A549 (cell line): ENCODE measurements at regions not wholly inside any gene's neighbourhood (a gene's known extent, or its start where the extent isn't known, plus 50 kb on each side); places are given as distances from the start of the nearest gene placed in this dataset.

Experiments used
- ATAC-seq, 2 experiments: fragments of 200-7000 bp in 1 of 2; fragments of >200 bp in 1 of 2; cut with Nextera tagmentation in 1 of 2; cut with Tn5 transposase in 1 of 2; 3 replicates each; pipeline versions ENCODE4 v1.8.0 to v1.9.1; 2018 to 2020; ENCODE audit warnings: mild to moderate bottlenecking in 1 of 2, moderate library complexity in 1 of 2
- CTCF ChIA-PET: fragments of 300-600 bp; sonication (Branson Sonifier 250); formaldehyde crosslinking; extraction: SDS; loops from one replicate; lab custom pipeline; 2021; ENCODE audit warnings: antibody characterized with exemption, inconsistent platforms; lab: Yijun Ruan, JAX
- POLR2A ChIA-PET: fragments of 350-600 bp; formaldehyde crosslinking; extraction: SDS; loops from one replicate; lab custom pipeline; 2021; ENCODE audit warnings: antibody characterized with exemption, inconsistent platforms; lab: Yijun Ruan, JAX
- DNase-seq, 2 experiments: peaks; one replicate each; pipeline versions ENCODE4 v3.0.0 to v3.0.0-alpha.2; 2011 to 2016; ENCODE audit warnings: low read depth in 1 of 2, low spot score in 1 of 2
- FAIRE-seq: peaks from 2 replicates; lab custom pipeline; 2011; peaks lifted over from hg19 to GRCh38; lab: Jason Lieb, UNC
- H3K27ac ChIP-seq, 2 experiments: fragments of >200 bp; sonication (Bioruptor Twin); formaldehyde crosslinking; 3 replicates each; pipeline ENCODE4 v1.5.1; 2016 to 2017
- H3K4me1 ChIP-seq: fragments of >200 bp; sonication (Bioruptor Twin); formaldehyde crosslinking; 3 replicates; pipeline ENCODE4 v1.6.1; 2016
- H3K4me2 ChIP-seq: fragments of >200 bp; sonication (Bioruptor Twin); formaldehyde crosslinking; 3 replicates; pipeline ENCODE4 v1.6.1; 2016
- H3K4me3 ChIP-seq: fragments of >200 bp; sonication (Bioruptor Twin); formaldehyde crosslinking; 3 replicates; pipeline ENCODE4 v1.5.1; 2016
- H3K9me3 ChIP-seq: fragments of >200 bp; sonication (Bioruptor Twin); formaldehyde crosslinking; 3 replicates; pipeline ENCODE4 v1.6.1; 2016
- BCL3 ChIP-seq: fragments of >200 bp; sonication (Bioruptor Twin); formaldehyde crosslinking; IDR thresholded peaks from 3 replicates; pipeline ENCODE4 v1.6.1; 2016
- CBX2 ChIP-seq: fragments of 200-600 bp; sonication (generic); IDR thresholded peaks from 2 replicates; pipeline ENCODE4 v1.6.1; 2016; ENCODE audit warnings: low read depth, mild to moderate bottlenecking, borderline replicate concordance
- CBX8 ChIP-seq: fragments of 200-600 bp; sonication (generic); IDR thresholded peaks from 2 replicates; pipeline ENCODE4 v1.6.1; 2016
- CHD4 ChIP-seq: fragments of 200-600 bp; sonication (generic); IDR thresholded peaks from 2 replicates; pipeline ENCODE4 v1.6.1; 2016; ENCODE audit warnings: antibody characterized with exemption, mild to moderate bottlenecking, borderline replicate concordance
- CTCF ChIP-seq: fragments of >200 bp; sonication (Bioruptor Twin); formaldehyde crosslinking; IDR thresholded peaks from 3 replicates; pipeline ENCODE4 v1.5.1; 2016
- E2F6 ChIP-seq: IDR thresholded peaks from 2 replicates; pipeline ENCODE4 v1.6.1; 2012; ENCODE audit warnings: low read depth, borderline replicate concordance
- EHF ChIP-seq: fragments of 250-450 bp; sonication (Bioruptor Pico); IDR thresholded peaks from 2 replicates; pipeline ENCODE4 v1.5.0; 2020; ENCODE audit warnings: mild to moderate bottlenecking
- EHMT2 ChIP-seq: fragments of 200-600 bp; sonication (generic); IDR thresholded peaks from 2 replicates; pipeline ENCODE4 v1.6.1; 2016; ENCODE audit warnings: antibody characterized with exemption, low read depth, mild to moderate bottlenecking, moderate library complexity
- ELK1 ChIP-seq: fragments of 150-350 bp; IDR thresholded peaks from 2 replicates; pipeline ENCODE4 v1.6.1; 2014; ENCODE audit warnings: low read depth, mild to moderate bottlenecking, low read length
- ESRRA ChIP-seq: fragments of 150-350 bp; IDR thresholded peaks from 2 replicates; pipeline ENCODE4 v1.6.1; 2014; ENCODE audit warnings: mild to moderate bottlenecking, low read length, borderline replicate concordance
- FOSL2 ChIP-seq, 2 experiments: fragments of 450-650 bp in 1 of 2; fragments of >200 bp in 1 of 2; sonication (Bioruptor Twin) in 1 of 2; formaldehyde crosslinking; IDR thresholded peaks; 2 replicates each; pipeline versions ENCODE4 v1.5.0 to v1.6.1; 2016 to 2020; ENCODE audit warnings: mild to moderate bottlenecking in 1 of 2, moderate library complexity in 1 of 2
- FOXS1 ChIP-seq: fragments of 250-450 bp; sonication (Bioruptor Pico); IDR thresholded peaks from 2 replicates; pipeline ENCODE4 v1.5.0; 2020; ENCODE audit warnings: mild to moderate bottlenecking, moderate library complexity
- HOXB13 ChIP-seq: fragments of 250-450 bp; sonication (Bioruptor Pico); IDR thresholded peaks from 2 replicates; pipeline ENCODE4 v1.5.0; 2020; ENCODE audit warnings: low read depth, mild to moderate bottlenecking, moderate library complexity
- HOXB5 ChIP-seq: fragments of 250-450 bp; sonication (Bioruptor Pico); IDR thresholded peaks from 2 replicates; pipeline ENCODE4 v1.5.0; 2020; ENCODE audit warnings: mild to moderate bottlenecking, moderate library complexity
- JUNB ChIP-seq: fragments of >200 bp; sonication (Bioruptor Twin); formaldehyde crosslinking; IDR thresholded peaks from 2 replicates; pipeline ENCODE4 v1.6.1; 2016
- KDM1A ChIP-seq: fragments of 200-600 bp; sonication (generic); IDR thresholded peaks from 2 replicates; pipeline ENCODE4 v1.6.1; 2016; ENCODE audit warnings: low read depth, mild to moderate bottlenecking
- MAX ChIP-seq: IDR thresholded peaks from 2 replicates; pipeline ENCODE4 v1.6.1; 2012
- NFE2L2 ChIP-seq: fragments of 150-350 bp; conservative IDR thresholded peaks from 2 replicates; pipeline ENCODE4 v1.6.1; 2014; ENCODE audit warnings: low read length
- NR3C1 ChIP-seq: fragments of >200 bp; sonication (Bioruptor Twin); formaldehyde crosslinking; IDR thresholded peaks from 3 replicates; pipeline ENCODE4 v1.6.1; 2017
- PBX3 ChIP-seq: IDR thresholded peaks from 2 replicates; pipeline ENCODE4 v1.6.1; 2012
- POLR2A ChIP-seq: IDR thresholded peaks from 2 replicates; pipeline ENCODE4 v1.6.1; 2012; ENCODE audit warnings: mild to moderate bottlenecking, low read length
- RNF2 ChIP-seq: fragments of 200-600 bp; sonication (generic); IDR thresholded peaks from 2 replicates; pipeline ENCODE4 v1.6.1; 2016; ENCODE audit warnings: low read depth, mild to moderate bottlenecking, antibody characterized with exemption, moderate library complexity, borderline replicate concordance
- SREBF2 ChIP-seq: fragments of 450-650 bp; IDR thresholded peaks from 2 replicates; pipeline ENCODE4 v1.6.1; 2014; ENCODE audit warnings: mild to moderate bottlenecking, moderate library complexity
- TFCP2L1 ChIP-seq: fragments of 250-450 bp; sonication (Bioruptor Pico); IDR thresholded peaks from 2 replicates; pipeline ENCODE4 v1.5.0; 2021; ENCODE audit warnings: mild to moderate bottlenecking
- WGBS: methylation state at CpG from one replicate; pipeline ENCODE4 v1.1.6; 2017; ENCODE audit errors: missing lambda C conversion rate; 5-methylcytosine and 5-hydroxymethylcytosine counted together

- no peak for TF ChIP-seq HOXB5 (CRISPR knock-in tag)
- no peak for TF ChIP-seq KDM1A
- no peak for TF ChIP-seq TFCP2L1 (CRISPR knock-in tag)
- TF ChIP-seq E2F6 = no peak
- no peak for TF ChIP-seq NR3C1
- TF ChIP-seq FOXS1 (CRISPR knock-in tag) = no peak
- no peak for TF ChIP-seq ESRRA
- TF ChIP-seq EHF (CRISPR knock-in tag) = no peak
- no peak for TF ChIP-seq PBX3
- no peak for TF ChIP-seq ELK1
- TF ChIP-seq SREBF2 = no peak
- no peak for TF ChIP-seq EHMT2
- TF ChIP-seq CBX2 = no peak
- H3K4me1 ChIP-seq = no peaks in the 10 kb centered on the region
- H3K9me3 ChIP-seq = no peaks in the 10 kb centered on the region; the same call in 2 of the 3 replicates
- H3K27ac ChIP-seq = no peak overlapping the region
- DNase-seq (no peak), FAIRE-seq (no peak), ATAC-seq (no peak)
- H3K4me3 ChIP-seq = no peak overlapping the region
- H3K4me2 ChIP-seq = no peak overlapping the region
- 12% methylated on average over 10 of the region's 10 CpGs for WGBS
- POLR2A ChIA-PET = no interaction called here
- CTCF ChIA-PET = no interaction called here
These were observed 250.2 kb upstream of the GAS1 start for GRCh38 chr9:87197349-87198130.

GRCh38 chr9:87198716-87199115 is 251.4 kb upstream of the GAS1 start:
- no peak overlapping the region for H3K4me2 ChIP-seq
- ATAC-seq = no peak
- POLR2A ChIA-PET = no interaction called here
- FAIRE-seq = no peak
- CTCF ChIA-PET = no interaction called here
- no peaks in the 10 kb centered on the region; the same call in 2 of the 3 replicates for H3K9me3 ChIP-seq
- no peak overlapping the region for H3K27ac ChIP-seq
- TF ChIP-seq POLR2A (no peak), E2F6 (no peak)
- no peak for DNase-seq
- H3K4me1 ChIP-seq = no peaks in the 10 kb centered on the region
- WGBS = 2% methylated on average over 3 of the region's 3 CpGs
- H3K4me3 ChIP-seq = no peak overlapping the region

- ATAC-seq (no peak), DNase-seq (no peak), FAIRE-seq (no peak)
- no peaks in the 10 kb centered on the region; the same call in 2 of the 3 replicates for H3K9me3 ChIP-seq
- no peak overlapping the region for H3K4me3 ChIP-seq
- TF ChIP-seq JUNB (no peak), EHMT2 (no peak)
- no peak overlapping the region for H3K4me2 ChIP-seq
- ChIA-PET CTCF (interaction anchor here (0.7 kb wide), 1 partner anchor 785 kb away, joined by 3 read pairs; no protein-coding TSS in a partner anchor), POLR2A (no interaction called here)
- no peak overlapping the region for H3K27ac ChIP-seq
- no peaks in the 10 kb centered on the region for H3K4me1 ChIP-seq
- 2% methylated on average over 5 of the region's 5 CpGs for WGBS
These were observed 252.0 kb upstream of the GAS1 start for GRCh38 chr9:87199278-87199677.

GRCh38 chr9:87199782-87200181 is 252.5 kb upstream of the GAS1 start:
- H3K27ac ChIP-seq = no peak overlapping the region
- FAIRE-seq = no peak
- no peaks in the 10 kb centered on the region; the same call in 2 of the 3 replicates for H3K9me3 ChIP-seq
- ATAC-seq = no peak
- DNase-seq = no peak
- no peak overlapping the region for H3K4me2 ChIP-seq
- no peaks in the 10 kb centered on the region for H3K4me1 ChIP-seq
- CTCF ChIA-PET = interaction anchor here (0.7 kb wide), 1 partner anchor 785 kb away, joined by 3 read pairs; no protein-coding TSS in a partner anchor
- POLR2A ChIA-PET = no interaction called here
- no peak overlapping the region for H3K4me3 ChIP-seq
- WGBS = 4% methylated on average over 4 of the region's 4 CpGs
- TF ChIP-seq CTCF (no peak), CBX8 (no peak), MAX (no peak), NFE2L2 (no peak), RNF2 (no peak), BCL3 (no peak), FOSL2 (IDR thresholded peaks at IDR 0.05) (no peak), FOSL2 (CRISPR knock-in tag; IDR thresholded peaks at IDR 0.05) (no peak), CHD4 (no peak), HOXB13 (CRISPR knock-in tag) (no peak)
